IMR-90 (cell line): ENCODE measurements at regions not wholly inside any gene's neighbourhood (a gene's known extent, or its start where the extent isn't known, plus 50 kb on each side); places are given as distances from the start of the nearest gene placed in this dataset.

Source experiments
- ATAC-seq: fragments of 200-7000 bp; cut with Tn5 transposase; 2 replicates; pipeline ENCODE4 v1.9.1; 2020; ENCODE audit warnings: low read depth, mild to moderate bottlenecking, moderate library complexity
- BruUV-seq: library from RNA; stranded (reverse); fragments of 400-500 nt; replicated peaks from 2 replicates; lab custom pipeline; 2021; lab: Mats Ljungman, UMichigan
- CTCF ChIA-PET: fragments of 300-600 bp; formaldehyde crosslinking; extraction: SDS; loops from one replicate; lab custom pipeline; 2021; ENCODE audit warnings: antibody characterized with exemption; lab: Yijun Ruan, JAX
- POLR2A ChIA-PET: fragments of 300-600 bp; sonication (Branson Sonifier 250); formaldehyde crosslinking; loops from one replicate; lab custom pipeline; 2022; ENCODE audit warnings: antibody characterized with exemption; ENCODE audit not compliant: unreplicated experiment; lab: Charles Lee
- DNase-seq: peaks from one replicate; pipeline ENCODE4 v3.0.0; 2013
- H2AFZ ChIP-seq: replicated peaks from 2 replicates; pipeline ENCODE3; 2013; ENCODE audit warnings: low read length, mild to moderate bottlenecking; ENCODE audit not compliant: poor library complexity
- H2AK5ac ChIP-seq: 2 replicates; pipeline ENCODE4 v1.6.1; 2013; ENCODE audit warnings: low read depth, low read length, inconsistent platforms
- H2AK9ac ChIP-seq: replicated peaks from 2 replicates; pipeline ENCODE3; 2013; ENCODE audit warnings: mild to moderate bottlenecking, low read depth, low read length, moderate library complexity; ENCODE audit not compliant: poor library complexity
- H2BK120ac ChIP-seq: 2 replicates; pipeline ENCODE4 v1.6.1; 2013; ENCODE audit warnings: low read depth, low read length, inconsistent platforms
- H2BK15ac ChIP-seq: 3 replicates; pipeline ENCODE4 v1.6.1; 2013; ENCODE audit warnings: low read depth, low read length, inconsistent platforms
- H2BK20ac ChIP-seq: 2 replicates; pipeline ENCODE4 v1.6.1; 2013; ENCODE audit warnings: low read depth, mild to moderate bottlenecking, inconsistent platforms, low read length, moderate library complexity
- H2BK5ac ChIP-seq: 2 replicates; pipeline ENCODE4 v1.6.1; 2013; ENCODE audit warnings: mild to moderate bottlenecking, low read depth, low read length, inconsistent platforms; ENCODE audit not compliant: poor library complexity, severe bottlenecking
- H3K14ac ChIP-seq: replicated peaks from 2 replicates; pipeline ENCODE4 v1.6.1; 2013; ENCODE audit warnings: low read depth, low read length, inconsistent platforms
- H3K18ac ChIP-seq: 2 replicates; pipeline ENCODE4 v1.6.1; 2013; ENCODE audit warnings: low read depth, low read length, control low read depth
- H3K23ac ChIP-seq: 2 replicates; pipeline ENCODE4 v1.6.1; 2013; ENCODE audit warnings: low read depth, low read length, inconsistent platforms
- H3K27ac ChIP-seq: 2 replicates; pipeline ENCODE4 v1.5.1; 2013; ENCODE audit warnings: mild to moderate bottlenecking, control low read depth, low read length; ENCODE audit not compliant: insufficient read depth
- H3K27me3 ChIP-seq: 2 replicates; pipeline ENCODE4 v1.6.1; 2013; ENCODE audit warnings: low read length; ENCODE audit not compliant: control insufficient read depth, insufficient read depth
- H3K36me3 ChIP-seq: 2 replicates; pipeline ENCODE4 v1.6.1; 2013; ENCODE audit warnings: low read length, mixed read lengths; ENCODE audit not compliant: control insufficient read depth, insufficient read depth
- H3K4ac ChIP-seq: 2 replicates; pipeline ENCODE4 v1.6.1; 2013; ENCODE audit warnings: low read depth, low read length, inconsistent platforms
- H3K4me1 ChIP-seq: 2 replicates; pipeline ENCODE4 v1.6.1; 2013; ENCODE audit warnings: low read length, mixed read lengths; ENCODE audit not compliant: control insufficient read depth, insufficient read depth
- H3K4me2 ChIP-seq: 2 replicates; pipeline ENCODE4 v1.6.1; 2013; ENCODE audit warnings: low read depth, mild to moderate bottlenecking, control low read depth, low read length, moderate library complexity
- H3K4me3 ChIP-seq: 2 replicates; pipeline ENCODE4 v1.5.1; 2013; ENCODE audit warnings: low read depth, mild to moderate bottlenecking, control low read depth, low read length, moderate library complexity; ENCODE audit not compliant: insufficient read depth
- H3K56ac ChIP-seq: 2 replicates; pipeline ENCODE4 v1.6.1; 2013; ENCODE audit warnings: low read length, inconsistent platforms; ENCODE audit not compliant: insufficient read depth; ENCODE audit errors: extremely low read depth
- H3K79me1 ChIP-seq, 2 experiments: 2 replicates each; pipeline ENCODE4 v1.6.1; 2013; ENCODE audit warnings: low read length in 2 of 2, inconsistent platforms in 1 of 2, low read depth in 1 of 2
- H3K9ac ChIP-seq: 2 replicates; pipeline ENCODE4 v1.6.1; 2013; ENCODE audit warnings: low read depth, low read length, control low read depth
- H3K9me1 ChIP-seq: 2 replicates; pipeline ENCODE4 v1.6.1; 2013; ENCODE audit warnings: low read length, inconsistent platforms; ENCODE audit not compliant: insufficient read depth
- H3K9me3 ChIP-seq: 2 replicates; pipeline ENCODE4 v1.6.1; 2013; ENCODE audit warnings: low read length; ENCODE audit not compliant: control insufficient read depth, insufficient read depth
- H4K20me1 ChIP-seq: 2 replicates; pipeline ENCODE4 v1.6.1; 2013; ENCODE audit warnings: low read length, inconsistent platforms; ENCODE audit not compliant: insufficient read depth
- H4K5ac ChIP-seq: 2 replicates; pipeline ENCODE4 v1.6.1; 2013; ENCODE audit warnings: mild to moderate bottlenecking, low read depth, low read length, control low read depth
- H4K8ac ChIP-seq, 2 experiments: 2 replicates each; pipeline ENCODE4 v1.6.1; 2013; ENCODE audit warnings: low read depth in 2 of 2, low read length in 2 of 2, control low read depth in 1 of 2, inconsistent platforms in 1 of 2
- H4K91ac ChIP-seq: 2 replicates; pipeline ENCODE4 v1.6.1; 2013; ENCODE audit warnings: low read depth, low read length, inconsistent platforms; ENCODE audit not compliant: insufficient read depth
- ELK1 ChIP-seq: fragments of 150-350 bp; IDR thresholded peaks from 2 replicates; pipeline ENCODE4 v1.6.1; 2016; ENCODE audit warnings: low read depth, mild to moderate bottlenecking, low read length, moderate library complexity, borderline replicate concordance
- WGBS, 2 experiments: methylation state at CpG; one replicate each; pipeline versions ENCODE4 v1.1.5 to v1.1.7; 2013; ENCODE audit warnings: missing lambda C conversion rate in 2 of 2; ENCODE audit not compliant: insufficient read length in 1 of 2; ENCODE audit errors: extremely low coverage in 2 of 2; 5-methylcytosine and 5-hydroxymethylcytosine counted together
- dilution Hi-C: fragments of 300-500 bp; cut with HindIII; formaldehyde crosslinking; loops from one replicate; pipeline ENCODE4 v1.14.3; 2018; ENCODE audit warnings: low sequenced_read_pairs; ENCODE audit not compliant: unreplicated experiment
- in situ Hi-C: fragments of 300-500 bp; cut with MboI; formaldehyde crosslinking; loops from 3 replicates; pipeline ENCODE4 v1.14.3; 2019; ENCODE audit warnings: low sequenced_read_pairs, inconsistent platforms, mixed read lengths
- intact Hi-C: fragments of 100-400 bp; cut with micrococcal nuclease; formaldehyde crosslinking; loops from 2 replicates; pipeline ENCODE4 v1.10.0; 2022

GRCh38 chr4:31187979-31188378, 467.8 kb downstream of the PCDH7 start:
- no peak overlapping the region for H3K56ac ChIP-seq
- no peak overlapping the region for H2BK20ac ChIP-seq
- H2AFZ ChIP-seq: no peak overlapping the region
- no peak overlapping the region for H3K14ac ChIP-seq
- no peak overlapping the region for H3K4me3 ChIP-seq
- no peak for TF ChIP-seq ELK1
- H3K18ac ChIP-seq: no peak overlapping the region
- no peaks in the 10 kb centered on the region for H3K27me3 ChIP-seq
- H3K4me1 ChIP-seq: no peaks in the 10 kb centered on the region
- no peak overlapping the region for H2BK5ac ChIP-seq
- H4K20me1 ChIP-seq: no peaks in the 10 kb centered on the region
- no peak overlapping the region for H2BK120ac ChIP-seq
- H4K8ac ChIP-seq: no peak overlapping the region
- H3K9me1 ChIP-seq: no peaks in the 10 kb centered on the region
- POLR2A ChIA-PET: no interaction called here
- no peaks in the 10 kb centered on the region for H3K79me1 ChIP-seq
- intact Hi-C loops: no loop called here
- ATAC-seq (no peak), DNase-seq (no peak)
- no peak overlapping the region for H4K5ac ChIP-seq
- no TSS peak for BruUV-seq
- in situ Hi-C loops: no loop called here
- H2AK9ac ChIP-seq: no peak overlapping the region
- no CpG with 5 or more reads among the region's 5 CpGs for WGBS, 2 experiments
- no peak overlapping the region for H3K4ac ChIP-seq
- dilution Hi-C loops: no loop called here
- no peak overlapping the region for H3K9ac ChIP-seq
- no peak overlapping the region for H2AK5ac ChIP-seq
- CTCF ChIA-PET: no interaction called here
- H3K36me3 ChIP-seq: no peaks in the 10 kb centered on the region
- no peak overlapping the region for H3K27ac ChIP-seq
- H4K91ac ChIP-seq: no peak overlapping the region
- H3K4me2 ChIP-seq: no peak overlapping the region
- no peak overlapping the region for H3K23ac ChIP-seq
- no peaks in the 10 kb centered on the region for H3K9me3 ChIP-seq
- H2BK15ac ChIP-seq: no peak overlapping the region
